ENCODE measurements at regions not wholly inside any gene's neighbourhood (a gene's known extent, or its start where the extent isn't known, plus 50 kb on each side); places are given as distances from the start of the nearest gene placed in this dataset.
"Not testable (repeated sequence)": the region's sequence is repeated elsewhere in the genome, so short reads cannot be mapped to it uniquely, and the experiment has no call there.

DNA sequence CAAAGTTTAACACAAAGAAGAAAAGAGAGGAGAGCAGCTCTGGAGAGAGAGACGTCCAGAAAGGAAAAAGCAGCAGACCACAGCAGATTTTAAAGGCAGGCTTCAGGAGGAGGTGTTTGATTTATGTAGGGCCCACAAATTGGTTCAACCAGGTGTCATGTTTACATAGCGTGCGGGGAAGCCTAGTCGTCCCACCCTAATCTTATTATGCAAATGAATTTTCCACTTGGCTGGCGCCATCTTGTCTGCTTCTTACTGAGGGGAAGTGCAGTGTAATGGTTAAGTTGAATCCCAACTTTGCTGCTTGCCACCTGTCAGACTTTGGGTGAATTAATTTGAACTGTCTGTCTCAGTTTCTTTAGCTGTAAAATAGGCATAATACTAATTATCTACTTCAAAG, 282.4 kb upstream of the CYRIA start:
- no peaks in the 10 kb centered on the region; the same call in 1 of the 2 replicates for H3K4me1 ChIP-seq (ENCODE audit: control insufficient read depth, insufficient read depth, low read length)
- peak overlapping the region; percentile 42 for H3K27ac ChIP-seq (ENCODE audit: low read depth, low read length)
- no peak overlapping the region for H3K9ac ChIP-seq (ENCODE audit: low read depth, low read length)
- H3K4me3 ChIP-seq (ENCODE audit: low read depth, low read length), result no peak overlapping the region
- H3K36me3 ChIP-seq (ENCODE audit: control insufficient read depth, insufficient read depth, low read length), result no peaks in the 10 kb centered on the region
- no peaks in the 10 kb centered on the region for H3K9me3 ChIP-seq (ENCODE audit: control insufficient read depth, insufficient read depth, low read length)
- H3K27me3 ChIP-seq (ENCODE audit: control insufficient read depth, insufficient read depth, low read length), result no peaks in the 10 kb centered on the region

DNA sequence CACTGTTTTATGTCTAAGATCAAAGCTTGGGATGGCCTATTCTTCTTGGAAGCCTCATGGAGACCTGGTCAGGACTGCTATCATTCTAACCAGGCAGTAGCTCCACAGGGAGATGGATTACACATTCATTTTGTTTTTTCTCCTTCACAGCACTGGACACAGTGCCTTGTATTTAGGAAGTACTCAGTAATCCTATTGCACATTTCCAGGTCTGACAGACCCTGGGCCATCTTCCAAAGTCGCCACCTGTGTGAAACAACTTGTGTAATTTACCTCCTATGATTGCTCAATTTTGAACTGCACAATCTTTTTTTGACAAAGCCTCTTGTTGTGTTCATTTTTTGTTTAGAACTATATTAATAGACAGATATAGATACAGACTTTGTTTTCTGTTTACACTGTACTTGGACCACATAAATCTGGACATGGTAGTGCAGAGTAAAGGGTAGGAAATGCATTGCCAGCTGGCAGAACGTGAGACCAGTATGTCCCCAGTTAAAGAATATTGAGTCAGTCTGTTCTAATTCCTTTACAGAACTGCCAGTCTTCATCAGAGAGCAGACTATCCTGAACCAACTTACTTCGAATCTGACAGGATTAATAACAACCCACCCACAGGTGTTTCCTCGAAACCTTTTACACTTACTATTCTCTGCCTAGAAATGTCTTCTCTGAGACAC, 277.8 kb upstream of the CYRIA start:
- H3K4me3 ChIP-seq (ENCODE audit: low read depth, low read length), result no peak overlapping the region
- H3K27ac ChIP-seq (ENCODE audit: low read depth, low read length), result no peak overlapping the region
- H3K36me3 ChIP-seq (ENCODE audit: control insufficient read depth, insufficient read depth, low read length), result no peaks in the 10 kb centered on the region
- H3K9ac ChIP-seq (ENCODE audit: low read depth, low read length), result no peak overlapping the region
- H3K27me3 ChIP-seq (ENCODE audit: control insufficient read depth, insufficient read depth, low read length), result no peaks in the 10 kb centered on the region
- H3K4me1 ChIP-seq (ENCODE audit: control insufficient read depth, insufficient read depth, low read length), result no peaks in the 10 kb centered on the region
- H3K9me3 ChIP-seq (ENCODE audit: control insufficient read depth, insufficient read depth, low read length), result no peaks in the 10 kb centered on the region

DNA sequence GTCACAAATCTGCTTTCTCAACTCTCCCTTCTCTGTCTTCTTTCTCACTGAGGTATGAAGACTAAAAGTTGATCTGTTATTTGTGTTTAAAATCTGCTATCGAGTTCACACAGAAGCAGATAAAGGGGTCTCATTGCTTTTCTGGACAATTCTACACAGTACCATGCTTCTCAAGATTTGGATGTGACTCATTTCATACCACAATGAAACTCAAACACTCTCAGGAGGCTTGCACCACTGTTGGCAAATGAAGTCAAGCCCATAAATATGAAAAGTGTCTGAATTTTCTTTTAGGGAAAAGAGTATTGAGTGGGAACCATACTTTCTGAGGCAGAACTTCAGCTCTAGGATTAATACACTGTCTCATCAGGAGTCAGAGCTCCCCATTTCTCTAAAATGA, 274.6 kb upstream of the CYRIA start:
- no peaks in the 10 kb centered on the region for H3K9me3 ChIP-seq (ENCODE audit: control insufficient read depth, insufficient read depth, low read length)
- H3K27ac ChIP-seq (ENCODE audit: low read depth, low read length), result no peak overlapping the region
- H3K4me1 ChIP-seq (ENCODE audit: control insufficient read depth, insufficient read depth, low read length), result no peaks in the 10 kb centered on the region

DNA sequence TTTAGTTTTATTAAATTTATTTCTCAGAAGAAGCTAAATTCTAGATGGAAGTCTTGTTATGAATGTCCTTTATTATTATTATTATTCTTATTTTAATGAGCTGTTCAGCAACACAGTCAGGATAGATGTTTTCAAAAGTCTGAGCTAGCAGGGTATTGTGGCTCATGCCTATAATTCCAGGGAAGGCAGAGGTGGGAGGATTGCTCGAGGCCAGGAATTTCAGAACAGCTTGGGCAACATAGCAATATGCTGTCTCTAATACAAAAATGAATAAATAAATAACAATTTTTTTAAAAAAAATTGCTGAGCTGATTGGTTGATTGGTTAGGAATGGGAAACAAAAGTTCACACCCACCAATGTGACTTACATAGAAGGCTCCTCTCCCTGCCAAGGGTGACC, 274.1 kb upstream of the CYRIA start:
- Histone ChIP-seq H3K27me3 (ENCODE audit: control insufficient read depth, insufficient read depth, low read length) (no peaks in the 10 kb centered on the region), H3K4me1 (ENCODE audit: control insufficient read depth, insufficient read depth, low read length) (no peaks in the 10 kb centered on the region), H3K36me3 (ENCODE audit: control insufficient read depth, insufficient read depth, low read length) (no peaks in the 10 kb centered on the region), H3K9me3 (ENCODE audit: control insufficient read depth, insufficient read depth, low read length) (no peaks in the 10 kb centered on the region), H3K4me3 (ENCODE audit: low read depth, low read length) (no peak overlapping the region), H3K9ac (ENCODE audit: low read depth, low read length) (no peak overlapping the region), H3K27ac (ENCODE audit: low read depth, low read length) (no peak overlapping the region)

More for the DNA sequence above, 274.6 kb upstream of the CYRIA start:
- H3K36me3 ChIP-seq (ENCODE audit: control insufficient read depth, insufficient read depth, low read length), result no peaks in the 10 kb centered on the region
- no peak overlapping the region for H3K9ac ChIP-seq (ENCODE audit: low read depth, low read length)
- H3K27me3 ChIP-seq (ENCODE audit: control insufficient read depth, insufficient read depth, low read length), result no peaks in the 10 kb centered on the region
- no peak overlapping the region for H3K4me3 ChIP-seq (ENCODE audit: low read depth, low read length)

DNA sequence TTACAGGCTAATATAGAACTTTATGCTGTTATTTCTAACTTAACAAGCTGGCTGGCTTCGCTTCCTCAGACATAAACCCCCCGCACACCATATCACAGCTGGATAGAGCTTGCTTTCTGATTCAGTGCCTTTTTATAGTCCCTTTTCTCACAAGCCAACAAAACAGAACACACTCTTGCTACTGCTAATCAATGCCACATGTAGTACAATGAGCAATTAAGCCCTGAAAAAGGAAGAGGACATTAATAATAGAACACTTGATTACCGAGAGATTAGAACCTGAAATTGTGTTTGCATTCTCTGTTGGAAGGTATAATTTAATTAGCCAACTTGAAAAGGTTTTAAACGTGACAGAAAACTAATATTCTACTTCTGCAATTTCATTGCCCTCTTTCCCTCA, 267.7 kb upstream of the CYRIA start:
- Histone ChIP-seq H3K4me3 (ENCODE audit: low read depth, low read length) (no peak overlapping the region), H3K27ac (ENCODE audit: low read depth, low read length) (no peak overlapping the region), H3K9ac (ENCODE audit: low read depth, low read length) (no peak overlapping the region), H3K9me3 (ENCODE audit: control insufficient read depth, insufficient read depth, low read length) (no peaks in the 10 kb centered on the region), H3K4me1 (ENCODE audit: control insufficient read depth, insufficient read depth, low read length) (no peaks in the 10 kb centered on the region), H3K27me3 (ENCODE audit: control insufficient read depth, insufficient read depth, low read length) (no peaks in the 10 kb centered on the region), H3K36me3 (ENCODE audit: control insufficient read depth, insufficient read depth, low read length) (no peaks in the 10 kb centered on the region)

DNA sequence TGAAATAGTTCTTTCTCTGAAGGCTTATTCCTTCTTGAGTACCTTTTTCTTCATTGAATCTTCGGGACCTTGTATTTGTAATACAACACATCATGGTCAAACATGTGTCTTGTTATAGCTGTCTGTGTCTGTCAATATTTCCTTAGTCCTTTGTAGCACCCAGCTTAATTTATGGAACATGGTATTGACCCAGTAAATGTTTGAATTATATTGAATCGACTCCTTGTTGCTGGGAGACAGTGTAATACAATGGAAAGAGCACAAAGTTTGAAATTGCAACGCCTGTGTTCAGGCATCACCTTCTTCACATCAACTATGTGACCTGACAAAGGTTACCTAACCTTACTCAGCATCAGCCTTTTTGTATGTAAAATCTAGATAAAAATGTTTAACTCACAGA, 267.2 kb upstream of the CYRIA start:
- no peaks in the 10 kb centered on the region for H3K36me3 ChIP-seq (ENCODE audit: control insufficient read depth, insufficient read depth, low read length)
- H3K27me3 ChIP-seq (ENCODE audit: control insufficient read depth, insufficient read depth, low read length), result no peaks in the 10 kb centered on the region
- H3K4me1 ChIP-seq (ENCODE audit: control insufficient read depth, insufficient read depth, low read length), result no peaks in the 10 kb centered on the region
- no peak overlapping the region for H3K4me3 ChIP-seq (ENCODE audit: low read depth, low read length)
- H3K9ac ChIP-seq (ENCODE audit: low read depth, low read length), result no peak overlapping the region
- H3K27ac ChIP-seq (ENCODE audit: low read depth, low read length), result no peak overlapping the region
- H3K9me3 ChIP-seq (ENCODE audit: control insufficient read depth, insufficient read depth, low read length), result no peaks in the 10 kb centered on the region

DNA sequence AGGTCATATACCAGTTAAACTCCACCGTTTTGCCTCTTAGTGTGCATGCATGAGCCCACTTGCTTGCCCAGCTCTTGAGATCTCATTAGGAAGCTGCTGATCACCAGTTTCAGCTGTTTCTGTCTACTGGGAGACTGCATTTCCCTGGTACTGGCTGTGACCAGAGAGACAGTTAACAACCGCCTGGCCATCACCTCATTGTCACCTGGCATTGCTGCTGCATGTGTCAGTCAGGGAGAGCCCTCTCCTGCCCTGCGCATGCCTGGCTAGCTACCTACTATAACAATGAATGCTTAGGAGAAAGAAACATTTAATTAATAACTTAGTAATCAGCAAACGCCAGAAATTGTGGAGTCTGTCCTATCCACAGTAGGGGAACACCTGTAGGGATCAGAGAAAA, 265.8 kb upstream of the CYRIA start:
- Histone ChIP-seq H3K4me3 (ENCODE audit: low read depth, low read length) (no peak overlapping the region), H3K4me1 (ENCODE audit: control insufficient read depth, insufficient read depth, low read length) (no peaks in the 10 kb centered on the region), H3K9me3 (ENCODE audit: control insufficient read depth, insufficient read depth, low read length) (no peaks in the 10 kb centered on the region), H3K27ac (ENCODE audit: low read depth, low read length) (no peak overlapping the region), H3K36me3 (ENCODE audit: control insufficient read depth, insufficient read depth, low read length) (no peaks in the 10 kb centered on the region), H3K9ac (ENCODE audit: low read depth, low read length) (no peak overlapping the region), H3K27me3 (ENCODE audit: control insufficient read depth, insufficient read depth, low read length) (no peaks in the 10 kb centered on the region)

DNA sequence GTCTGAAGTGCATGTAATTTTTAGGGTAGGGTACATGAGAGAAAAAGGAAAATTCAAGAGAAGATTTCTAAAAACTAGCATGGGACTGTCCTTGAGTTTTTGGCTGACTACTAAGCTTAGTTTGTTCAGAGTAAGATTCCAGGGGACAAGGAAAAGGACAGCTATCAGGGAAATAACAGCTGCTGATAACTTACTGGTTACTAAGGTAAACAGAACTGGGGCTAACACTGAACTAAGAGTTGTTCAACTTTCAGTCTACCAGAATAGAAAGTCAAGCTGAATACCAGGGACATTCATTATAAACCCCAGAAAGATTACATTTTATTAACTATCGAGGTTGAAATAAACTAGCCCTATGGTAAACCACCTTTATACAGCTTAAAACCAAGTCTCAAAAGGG, 261.8 kb upstream of the CYRIA start:
- Histone ChIP-seq H3K9me3 (ENCODE audit: control insufficient read depth, insufficient read depth, low read length) (no peaks in the 10 kb centered on the region), H3K4me3 (ENCODE audit: low read depth, low read length) (no peak overlapping the region), H3K36me3 (ENCODE audit: control insufficient read depth, insufficient read depth, low read length) (no peaks in the 10 kb centered on the region), H3K4me1 (ENCODE audit: control insufficient read depth, insufficient read depth, low read length) (no peaks in the 10 kb centered on the region), H3K27ac (ENCODE audit: low read depth, low read length) (no peak overlapping the region), H3K27me3 (ENCODE audit: control insufficient read depth, insufficient read depth, low read length) (no peaks in the 10 kb centered on the region), H3K9ac (ENCODE audit: low read depth, low read length) (no peak overlapping the region)

DNA sequence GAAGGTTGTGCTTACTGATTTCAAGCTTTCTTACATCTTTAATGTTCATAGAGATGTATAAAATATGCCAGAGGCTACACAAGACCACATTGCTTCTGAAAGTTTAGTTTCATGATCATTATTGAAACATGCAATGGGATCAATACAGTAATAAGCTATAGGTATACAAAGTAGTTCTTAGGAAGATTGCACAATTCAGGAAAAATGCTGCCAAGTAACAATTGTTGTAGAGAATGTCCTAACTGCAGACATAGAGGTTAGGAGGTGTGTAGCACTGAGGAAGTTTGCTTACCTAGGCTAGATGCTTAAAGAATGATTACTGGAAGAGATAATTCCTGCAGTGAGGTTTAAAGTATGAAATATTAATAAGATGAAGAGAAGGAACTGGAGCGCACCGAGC, 259.5 kb upstream of the CYRIA start:
- H3K4me3 ChIP-seq (ENCODE audit: low read depth, low read length), result no peak overlapping the region
- no peaks in the 10 kb centered on the region for H3K4me1 ChIP-seq (ENCODE audit: control insufficient read depth, insufficient read depth, low read length)
- H3K9me3 ChIP-seq (ENCODE audit: control insufficient read depth, insufficient read depth, low read length), result no peaks in the 10 kb centered on the region
- no peaks in the 10 kb centered on the region for H3K27me3 ChIP-seq (ENCODE audit: control insufficient read depth, insufficient read depth, low read length)
- H3K9ac ChIP-seq (ENCODE audit: low read depth, low read length), result no peak overlapping the region
- H3K36me3 ChIP-seq (ENCODE audit: control insufficient read depth, insufficient read depth, low read length), result no peaks in the 10 kb centered on the region
- H3K27ac ChIP-seq (ENCODE audit: low read depth, low read length), result no peak overlapping the region

DNA sequence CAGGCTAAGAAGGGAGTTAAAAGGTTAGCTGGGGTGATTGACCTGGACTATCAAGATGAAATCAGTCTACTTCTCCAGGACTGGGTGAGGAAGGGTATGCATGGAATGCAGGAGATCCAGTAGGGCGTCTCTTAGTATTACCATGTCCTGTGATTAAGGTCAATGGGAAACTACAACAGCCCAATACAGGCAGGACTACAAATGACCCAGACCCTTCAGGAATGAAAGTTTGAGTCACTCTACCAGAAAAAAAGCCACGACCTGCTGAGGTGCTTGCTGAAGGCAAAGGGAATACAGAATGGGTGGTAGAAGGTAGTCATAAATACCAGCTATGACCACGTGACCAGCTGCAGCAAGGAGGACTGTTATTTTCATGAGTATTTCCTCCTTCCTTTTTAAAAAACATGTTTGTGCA, 249.7 kb upstream of the CYRIA start:
- H3K27me3 ChIP-seq (ENCODE audit: control insufficient read depth, insufficient read depth, low read length); H3K4me3 ChIP-seq (ENCODE audit: low read depth, low read length); H3K9me3 ChIP-seq (ENCODE audit: control insufficient read depth, insufficient read depth, low read length); H3K4me1 ChIP-seq (ENCODE audit: control insufficient read depth, insufficient read depth, low read length); H3K27ac ChIP-seq (ENCODE audit: low read depth, low read length); H3K36me3 ChIP-seq (ENCODE audit: control insufficient read depth, insufficient read depth, low read length); H3K9ac ChIP-seq (ENCODE audit: low read depth, low read length): not testable (repeated sequence)

DNA sequence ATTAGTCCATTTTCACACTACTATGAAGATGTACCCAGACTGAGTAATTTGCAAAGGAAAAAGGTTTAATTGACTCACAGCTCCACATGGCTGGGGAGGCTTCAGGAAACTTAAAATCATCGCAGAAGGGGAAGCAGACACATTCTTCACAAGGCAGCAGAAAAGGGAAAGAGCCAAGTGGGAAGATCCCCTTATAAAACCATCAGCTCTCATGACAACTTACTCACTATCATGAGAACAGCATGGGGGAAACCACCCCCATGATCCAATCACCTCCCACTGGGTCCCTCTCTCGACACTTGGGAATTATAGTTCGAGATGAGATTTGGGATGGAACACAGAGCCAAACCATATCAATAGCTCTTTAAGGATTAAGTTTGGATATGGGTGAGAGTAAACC, 246.1 kb upstream of the CYRIA start:
- Histone ChIP-seq H3K4me1 (ENCODE audit: control insufficient read depth, insufficient read depth, low read length) (no peaks in the 10 kb centered on the region; the same call in 1 of the 2 replicates), H3K36me3 (ENCODE audit: control insufficient read depth, insufficient read depth, low read length) (no peaks in the 10 kb centered on the region), H3K27me3 (ENCODE audit: control insufficient read depth, insufficient read depth, low read length) (no peaks in the 10 kb centered on the region), H3K27ac (ENCODE audit: low read depth, low read length) (no peak overlapping the region), H3K9me3 (ENCODE audit: control insufficient read depth, insufficient read depth, low read length) (no peaks in the 10 kb centered on the region), H3K9ac (ENCODE audit: low read depth, low read length) (no peak overlapping the region), H3K4me3 (ENCODE audit: low read depth, low read length) (no peak overlapping the region)

DNA sequence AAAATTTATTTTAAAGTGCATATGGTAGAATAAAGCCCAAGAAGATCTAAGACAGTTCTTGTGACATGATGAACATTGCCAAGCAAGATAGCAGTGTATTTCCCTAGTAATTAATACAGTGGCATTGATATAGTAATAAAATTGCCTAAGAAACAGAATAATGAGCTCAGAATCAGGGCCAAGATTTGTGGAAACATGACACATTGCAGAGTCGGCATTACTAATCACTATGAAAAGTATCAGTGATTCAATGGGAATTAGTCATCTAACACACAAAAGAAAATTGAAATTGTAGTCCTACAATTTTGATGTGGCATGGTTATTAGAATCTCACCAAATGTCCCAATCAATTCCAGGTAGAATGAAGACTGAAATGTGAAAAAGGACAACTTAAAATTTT, 243.0 kb upstream of the CYRIA start:
- Histone ChIP-seq H3K36me3 (ENCODE audit: control insufficient read depth, insufficient read depth, low read length) (no peaks in the 10 kb centered on the region), H3K27ac (ENCODE audit: low read depth, low read length) (no peak overlapping the region), H3K4me1 (ENCODE audit: control insufficient read depth, insufficient read depth, low read length) (no peaks in the 10 kb centered on the region), H3K4me3 (ENCODE audit: low read depth, low read length) (no peak overlapping the region), H3K9me3 (ENCODE audit: control insufficient read depth, insufficient read depth, low read length) (no peaks in the 10 kb centered on the region), H3K9ac (ENCODE audit: low read depth, low read length) (no peak overlapping the region), H3K27me3 (ENCODE audit: control insufficient read depth, insufficient read depth, low read length) (no peaks in the 10 kb centered on the region)

All from HUES48 (cell line).